ENCODE measurements at regions not wholly inside any gene's neighbourhood (a gene's known extent, or its start where the extent isn't known, plus 50 kb on each side); places are given as distances from the start of the nearest gene placed in this dataset.
"Not testable (repeated sequence)": the region's sequence is repeated elsewhere in the genome, so short reads cannot be mapped to it uniquely, and the experiment has no call there.

GRCh38 chr16:77488652-77489051 lies 53.8 kb upstream of the ADAMTS18 start:
- H3K36me3 Mint-ChIP-seq, result no peaks in the 10 kb centered on the region
- no peak overlapping the region for H3K4me3 Mint-ChIP-seq
- H3K9me3 Mint-ChIP-seq, result peaks cover 2% of the 10 kb centered on the region
- no peak for ATAC-seq
- DNase-seq (ENCODE audit: low spot score in 2 of 2), result no peak
- H3K4me1 Mint-ChIP-seq, result no peaks in the 10 kb centered on the region
- no peak overlapping the region for H3K27ac Mint-ChIP-seq

GRCh38 chr16:77491091-77491490 lies 56.3 kb upstream of the ADAMTS18 start:
- DNase-seq (ENCODE audit: low spot score in 2 of 2) (no peak), ATAC-seq (no peak)
- Mint-ChIP-seq H3K36me3 (no peaks in the 10 kb centered on the region), H3K4me1 (no peaks in the 10 kb centered on the region), H3K27ac (no peak overlapping the region), H3K9me3 (peaks cover 2% of the 10 kb centered on the region), H3K4me3 (no peak overlapping the region)

GRCh38 chr16:77496934-77497333 lies 62.1 kb upstream of the ADAMTS18 start:
- Mint-ChIP-seq H3K27ac (no peak overlapping the region), H3K4me1 (no peaks in the 10 kb centered on the region), H3K9me3 (no peaks in the 10 kb centered on the region), H3K4me3 (no peak overlapping the region), H3K36me3 (no peaks in the 10 kb centered on the region)
- no peak for ATAC-seq
- no peak for DNase-seq (ENCODE audit: low spot score in 2 of 2)

GRCh38 chr16:77499373-77500285 lies 64.8 kb upstream of the ADAMTS18 start:
- Mint-ChIP-seq H3K9me3 (no peaks in the 10 kb centered on the region), H3K27ac (no peak overlapping the region), H3K4me1 (no peaks in the 10 kb centered on the region), H3K36me3 (no peaks in the 10 kb centered on the region), H3K4me3 (no peak overlapping the region)
- ATAC-seq, result no peak
- DNase-seq (ENCODE audit: low spot score in 2 of 2), result no peak

- Mint-ChIP-seq H3K4me1 (no peaks in the 10 kb centered on the region), H3K4me3 (no peak overlapping the region), H3K9me3 (no peaks in the 10 kb centered on the region), H3K27ac (no peak overlapping the region), H3K36me3 (no peaks in the 10 kb centered on the region)
- DNase-seq (ENCODE audit: low spot score in 2 of 2) (no peak), ATAC-seq (no peak)
Measured at GRCh38 chr16:77500286-77500598, 65.4 kb upstream of the ADAMTS18 start.

GRCh38 chr16:77500934-77501664 lies 66.3 kb upstream of the ADAMTS18 start:
- DNase-seq (ENCODE audit: low spot score in 2 of 2) (no peak), ATAC-seq (no peak)
- no peak overlapping the region for H3K4me3 Mint-ChIP-seq
- no peaks in the 10 kb centered on the region for H3K4me1 Mint-ChIP-seq
- no peaks in the 10 kb centered on the region for H3K36me3 Mint-ChIP-seq
- H3K9me3 Mint-ChIP-seq, result no peaks in the 10 kb centered on the region
- H3K27ac Mint-ChIP-seq, result no peak overlapping the region

- Mint-ChIP-seq H3K27ac (no peak overlapping the region), H3K4me1 (no peaks in the 10 kb centered on the region), H3K4me3 (no peak overlapping the region), H3K36me3 (no peaks in the 10 kb centered on the region), H3K9me3 (no peaks in the 10 kb centered on the region)
- ATAC-seq (no peak), DNase-seq (ENCODE audit: low spot score in 2 of 2) (no peak)
Measured at GRCh38 chr16:77502448-77502847, 67.6 kb upstream of the ADAMTS18 start.

- H3K4me1 Mint-ChIP-seq; H3K9me3 Mint-ChIP-seq; H3K27ac Mint-ChIP-seq; H3K4me3 Mint-ChIP-seq; H3K36me3 Mint-ChIP-seq; ATAC-seq; DNase-seq (ENCODE audit: low spot score in 2 of 2): not testable (repeated sequence)
Measured at GRCh38 chr16:77506492-77506891, 71.7 kb upstream of the ADAMTS18 start.

GRCh38 chr16:77509051-77509450 lies 74.2 kb upstream of the ADAMTS18 start:
- H3K36me3 Mint-ChIP-seq, result no peaks in the 10 kb centered on the region

GRCh38 chr16:77509796-77510195 lies 75.0 kb upstream of the ADAMTS18 start:
- no peaks in the 10 kb centered on the region for H3K9me3 Mint-ChIP-seq
- H3K4me3 Mint-ChIP-seq, result no peak overlapping the region
- H3K27ac Mint-ChIP-seq, result no peak overlapping the region
- no peaks in the 10 kb centered on the region for H3K36me3 Mint-ChIP-seq
- ATAC-seq (no peak), DNase-seq (ENCODE audit: low spot score in 2 of 2) (no peak)
- H3K4me1 Mint-ChIP-seq, result no peaks in the 10 kb centered on the region

More at GRCh38 chr16:77509051-77509450, 74.2 kb upstream of the ADAMTS18 start:
- no peak for DNase-seq (ENCODE audit: low spot score in 2 of 2)
- no peaks in the 10 kb centered on the region for H3K4me1 Mint-ChIP-seq
- no peak for ATAC-seq
- H3K4me3 Mint-ChIP-seq, result no peak overlapping the region
- no peaks in the 10 kb centered on the region for H3K9me3 Mint-ChIP-seq
- H3K27ac Mint-ChIP-seq, result no peak overlapping the region

GRCh38 chr16:77511053-77511452 lies 76.2 kb upstream of the ADAMTS18 start:
- Mint-ChIP-seq H3K36me3 (no peaks in the 10 kb centered on the region), H3K4me3 (no peak overlapping the region), H3K9me3 (no peaks in the 10 kb centered on the region), H3K27ac (no peak overlapping the region), H3K4me1 (no peaks in the 10 kb centered on the region)
- ATAC-seq (no peak), DNase-seq (ENCODE audit: low spot score in 2 of 2) (no peak)

- H3K9me3 Mint-ChIP-seq, result no peaks in the 10 kb centered on the region
- no peak overlapping the region for H3K27ac Mint-ChIP-seq
- DNase-seq (ENCODE audit: low spot score in 2 of 2) (no peak), ATAC-seq (no peak)
- no peak overlapping the region for H3K4me3 Mint-ChIP-seq
- H3K36me3 Mint-ChIP-seq, result no peaks in the 10 kb centered on the region
- H3K4me1 Mint-ChIP-seq, result no peaks in the 10 kb centered on the region
Measured at GRCh38 chr16:77514500-77515220, 79.8 kb upstream of the ADAMTS18 start.

GRCh38 chr16:77525226-77525625 lies 90.4 kb upstream of the ADAMTS18 start:
- peaks cover 12% of the 10 kb centered on the region for H3K9me3 Mint-ChIP-seq
- H3K4me3 Mint-ChIP-seq; H3K27ac Mint-ChIP-seq; ATAC-seq; H3K4me1 Mint-ChIP-seq; DNase-seq (ENCODE audit: low spot score in 2 of 2); H3K36me3 Mint-ChIP-seq: not testable (repeated sequence)

- no peaks in the 10 kb centered on the region for H3K4me1 Mint-ChIP-seq
- H3K9me3 Mint-ChIP-seq, result peaks cover 2% of the 10 kb centered on the region
- no peak overlapping the region for H3K4me3 Mint-ChIP-seq
- H3K36me3 Mint-ChIP-seq, result no peaks in the 10 kb centered on the region
- no peak overlapping the region for H3K27ac Mint-ChIP-seq
- DNase-seq (ENCODE audit: low spot score in 2 of 2) (no peak), ATAC-seq (no peak)
Measured at GRCh38 chr16:77531752-77532151, 96.9 kb upstream of the ADAMTS18 start.

GRCh38 chr16:77536809-77537208 lies 102.0 kb upstream of the ADAMTS18 start:
- no peaks in the 10 kb centered on the region for H3K36me3 Mint-ChIP-seq
- H3K4me1 Mint-ChIP-seq, result no peaks in the 10 kb centered on the region
- no peak overlapping the region for H3K4me3 Mint-ChIP-seq
- peak; percentile 11 for ATAC-seq
- DNase-seq (ENCODE audit: low spot score in 2 of 2), result no peak
- H3K9me3 Mint-ChIP-seq, result peaks cover 2% of the 10 kb centered on the region
- H3K27ac Mint-ChIP-seq, result no peak overlapping the region
